NCI-H774 (cell line): ENCODE measurements at regions not wholly inside any gene's neighbourhood (a gene's known extent, or its start where the extent isn't known, plus 50 kb on each side); places are given as distances from the start of the nearest gene placed in this dataset.
A peak's percentile ranks its signal among the peaks of the same experiment; 100 is the strongest.
"Not testable (repeated sequence)": the region's sequence is repeated elsewhere in the genome, so short reads cannot be mapped to it uniquely, and the experiment has no call there.

Experiments
- DNase-seq: peaks from one replicate; lab custom pipeline; 2025; lab: John Stamatoyannopoulos, UW

GRCh38 chr2:216775043-216775453 lies 79.7 kb upstream of the IGFBP5 start:
- peak; percentile 77 for DNase-seq

- no peak for DNase-seq
Measured at GRCh38 chr2:216774620-216775019, 79.3 kb upstream of the IGFBP5 start.

GRCh38 chr2:216774180-216774579 lies 78.8 kb upstream of the IGFBP5 start:
- no peak for DNase-seq

- peak; percentile 20 for DNase-seq
Measured at GRCh38 chr2:216773072-216773471, 77.7 kb upstream of the IGFBP5 start.

GRCh38 chr2:216770717-216771116 lies 75.4 kb upstream of the IGFBP5 start:
- DNase-seq, result no peak

- no peak for DNase-seq
Measured at GRCh38 chr2:216770050-216770449, 74.7 kb upstream of the IGFBP5 start.

- DNase-seq, result no peak
Measured at GRCh38 chr2:216769626-216770025, 74.3 kb upstream of the IGFBP5 start.

- no peak for DNase-seq
Measured at GRCh38 chr2:216768908-216769411, 73.6 kb upstream of the IGFBP5 start.

- DNase-seq, result peak; percentile 93
Measured at GRCh38 chr2:216765761-216766262, 70.5 kb upstream of the IGFBP5 start.

GRCh38 chr2:216763396-216763795 lies 68.0 kb upstream of the IGFBP5 start:
- DNase-seq, result no peak

- no peak for DNase-seq
Measured at GRCh38 chr2:216761809-216762208, 66.5 kb upstream of the IGFBP5 start.

GRCh38 chr2:216761133-216761532 lies 65.8 kb upstream of the IGFBP5 start:
- peak; percentile 79 for DNase-seq

GRCh38 chr2:216758256-216759155 lies 63.2 kb upstream of the IGFBP5 start:
- no peak for DNase-seq

GRCh38 chr2:216757532-216757931 lies 62.2 kb upstream of the IGFBP5 start:
- DNase-seq, result no peak

- no peak for DNase-seq
Measured at GRCh38 chr2:216756435-216756834, 61.1 kb upstream of the IGFBP5 start.

GRCh38 chr2:216754812-216755211 lies 59.5 kb upstream of the IGFBP5 start:
- no peak for DNase-seq

- DNase-seq, result no peak
Measured at GRCh38 chr2:216754336-216754735, 59.0 kb upstream of the IGFBP5 start.

- DNase-seq, result no peak
Measured at GRCh38 chr2:216752855-216753505, 57.6 kb upstream of the IGFBP5 start.

GRCh38 chr2:216750750-216751149 lies 55.4 kb upstream of the IGFBP5 start:
- not testable (repeated sequence) for DNase-seq

- DNase-seq, result not testable (repeated sequence)
Measured at GRCh38 chr2:216746268-216746667, 50.9 kb upstream of the IGFBP5 start.

GRCh38 chr2:216745453-216745852 lies 50.1 kb upstream of the IGFBP5 start:
- DNase-seq, result no peak
